Common myeloid progenitor, CD34-positive (primary cell): ENCODE measurements at regions not wholly inside any gene's neighbourhood (a gene's known extent, or its start where the extent isn't known, plus 50 kb on each side); places are given as distances from the start of the nearest gene placed in this dataset.

Experiments
- CTCF ChIA-PET: fragments of 350-600 bp; sonication (Branson Sonifier 250); formaldehyde crosslinking; loops from one replicate; lab custom pipeline; 2021; ENCODE audit warnings: antibody characterized with exemption; lab: Charles Lee
- POLR2A ChIA-PET: fragments of 350-600 bp; sonication (Branson Sonifier 250); formaldehyde crosslinking; loops from one replicate; lab custom pipeline; 2021; ENCODE audit warnings: antibody characterized with exemption; lab: Charles Lee
- DNase-seq, 3 donors: peaks; one replicate each; pipeline versions ENCODE4 v3.0.0 to v3.0.0-alpha.2; 2013
- H3K27ac ChIP-seq, 2 experiments: 1 replicate in 1 of 2; 2 replicates in 1 of 2; pipeline ENCODE4 v1.7.0; 2013; ENCODE audit warnings: inconsistent platforms in 2 of 2, low read length in 2 of 2, mild to moderate bottlenecking in 2 of 2, low read depth in 1 of 2, moderate library complexity in 1 of 2; ENCODE audit not compliant: severe bottlenecking in 2 of 2, insufficient read depth in 1 of 2, poor library complexity in 1 of 2
- H3K27me3 ChIP-seq, 5 experiments: replicated peaks in 2 of 5; 1 replicate in 3 of 5; 2 replicates in 2 of 5; pipeline versions ENCODE4 v1.6.1 to v1.7.0; 2013; ENCODE audit warnings: low read length in 4 of 5, mild to moderate bottlenecking in 2 of 5, moderate library complexity in 2 of 5, inconsistent platforms in 1 of 5; ENCODE audit not compliant: insufficient read depth in 5 of 5, control insufficient read depth in 4 of 5
- H3K36me3 ChIP-seq, 4 experiments: 1 replicate in 2 of 4; 2 replicates in 2 of 4; pipeline versions ENCODE4 v1.6.1 to v1.7.0; 2013; ENCODE audit warnings: low read length in 3 of 4, control low read depth in 1 of 4, mild to moderate bottlenecking in 1 of 4; ENCODE audit not compliant: control insufficient read depth in 4 of 4, insufficient read depth in 4 of 4
- H3K4me1 ChIP-seq, 4 experiments: 1 replicate in 3 of 4; 2 replicates in 1 of 4; pipeline versions ENCODE4 v1.6.1 to v1.7.1; 2013; ENCODE audit warnings: low read length in 3 of 4, mild to moderate bottlenecking in 3 of 4, control low read depth in 1 of 4, inconsistent platforms in 1 of 4, moderate library complexity in 1 of 4; ENCODE audit not compliant: control insufficient read depth in 4 of 4, insufficient read depth in 4 of 4; ENCODE audit errors: control extremely low read depth in 1 of 4
- H3K4me3 ChIP-seq, 7 experiments: 1 replicate in 4 of 7; 2 replicates in 3 of 7; pipeline versions ENCODE4 v1.5.1 to v1.7.0; 2013; ENCODE audit warnings: mild to moderate bottlenecking in 7 of 7, low read length in 6 of 7, moderate library complexity in 6 of 7, inconsistent platforms in 2 of 7, low read depth in 2 of 7, control low read depth in 1 of 7; ENCODE audit not compliant: insufficient read depth in 4 of 7, control insufficient read depth in 1 of 7; ENCODE audit errors: extremely low read depth in 1 of 7
- H3K9me3 ChIP-seq, 5 experiments: 1 replicate in 4 of 5; 2 replicates in 1 of 5; pipeline versions ENCODE4 v1.6.1 to v1.7.1; 2013; ENCODE audit warnings: low read length in 4 of 5, mild to moderate bottlenecking in 2 of 5, inconsistent platforms in 1 of 5, low read depth in 1 of 5, moderate library complexity in 1 of 5; ENCODE audit not compliant: control insufficient read depth in 4 of 5, insufficient read depth in 2 of 5; ENCODE audit errors: control extremely low read depth in 1 of 5
- WGBS: methylation state at CpG from one replicate; pipeline ENCODE4 v1.1.5; 2013; ENCODE audit not compliant: insufficient coverage; 5-methylcytosine and 5-hydroxymethylcytosine counted together

- ChIA-PET POLR2A (no interaction called here), CTCF (no interaction called here)
- Histone ChIP-seq H3K4me3 (no peak overlapping the region), H3K36me3 (no peaks in the 10 kb centered on the region), H3K4me1 (peaks cover 0 to 11% (median 4%) of the 10 kb centered on the region in 4 experiments), H3K27me3 (no peaks in the 10 kb centered on the region), H3K9me3 (no peaks in the 10 kb centered on the region), H3K27ac (no peak overlapping the region)
- DNase-seq, result no peak
- WGBS, result 100% methylated on average over 5 of the region's 8 CpGs
Measured at GRCh38 chr13:103866048-103866447, 799.8 kb upstream of the SLC10A2 start.

- Histone ChIP-seq H3K9me3 (no peaks in the 10 kb centered on the region), H3K36me3 (no peaks in the 10 kb centered on the region), H3K4me3 (no peak overlapping the region), H3K4me1 (peaks cover 6 to 30% (median 14%) of the 10 kb centered on the region in 4 experiments), H3K27ac (no peak overlapping the region), H3K27me3 (no peaks in the 10 kb centered on the region)
- CTCF ChIA-PET, result no interaction called here
- POLR2A ChIA-PET, result no interaction called here
- no peak for DNase-seq
- WGBS, result 98% methylated on average over 4 of the region's 4 CpGs
Measured at GRCh38 chr13:103862525-103862924, 796.3 kb upstream of the SLC10A2 start.

GRCh38 chr13:103859952-103860351 lies 793.7 kb upstream of the SLC10A2 start:
- DNase-seq, result peak; percentile 83 to 97 (median 89)
- Histone ChIP-seq H3K36me3 (no peaks in the 10 kb centered on the region), H3K4me1 (peaks cover 6 to 30% (median 14%) of the 10 kb centered on the region in 4 experiments), H3K9me3 (no peaks in the 10 kb centered on the region), H3K4me3 (peak overlapping the region in 1 of 7 experiments; percentile 34), H3K27me3 (no peaks in the 10 kb centered on the region), H3K27ac (peak overlapping the region in 1 of 2 experiments; percentile 31)
- WGBS, result 0% methylated on average over 2 of the region's 3 CpGs
- ChIA-PET CTCF (no interaction called here), POLR2A (no interaction called here)

GRCh38 chr13:103852036-103852435 lies 785.8 kb upstream of the SLC10A2 start:
- POLR2A ChIA-PET, result no interaction called here
- Histone ChIP-seq H3K27ac (no peak overlapping the region), H3K36me3 (no peaks in the 10 kb centered on the region), H3K9me3 (no peaks in the 10 kb centered on the region), H3K4me3 (no peak overlapping the region), H3K4me1 (no peaks in the 10 kb centered on the region), H3K27me3 (no peaks in the 10 kb centered on the region)
- no peak for DNase-seq
- CTCF ChIA-PET, result no interaction called here
- 99% methylated on average over 5 of the region's 5 CpGs for WGBS

GRCh38 chr13:103844471-103844870 lies 778.3 kb upstream of the SLC10A2 start:
- Histone ChIP-seq H3K27ac (no peak overlapping the region), H3K4me3 (no peak overlapping the region), H3K4me1 (peaks cover 0 to 3% (median 0%) of the 10 kb centered on the region in 4 experiments), H3K9me3 (no peaks in the 10 kb centered on the region), H3K27me3 (no peaks in the 10 kb centered on the region), H3K36me3 (no peaks in the 10 kb centered on the region)
- DNase-seq, result peak; percentile 27 to 77 (median 56)
- ChIA-PET POLR2A (no interaction called here), CTCF (no interaction called here)
- 0% methylated on average over 1 of the region's 2 CpGs for WGBS

GRCh38 chr13:103839460-103839859 lies 773.2 kb upstream of the SLC10A2 start:
- Histone ChIP-seq H3K27me3 (no peaks in the 10 kb centered on the region), H3K27ac (no peak overlapping the region), H3K36me3 (no peaks in the 10 kb centered on the region), H3K4me1 (peaks cover 0 to 2% (median 0%) of the 10 kb centered on the region in 4 experiments), H3K9me3 (no peaks in the 10 kb centered on the region), H3K4me3 (no peak overlapping the region)
- 100% methylated on average over 3 of the region's 3 CpGs for WGBS
- POLR2A ChIA-PET, result no interaction called here
- CTCF ChIA-PET, result no interaction called here
- no peak for DNase-seq

GRCh38 chr13:103835052-103835451 lies 768.8 kb upstream of the SLC10A2 start:
- POLR2A ChIA-PET, result no interaction called here

More at GRCh38 chr13:103835052-103835451, 768.8 kb upstream of the SLC10A2 start:
- Histone ChIP-seq H3K4me3 (no peak overlapping the region), H3K27ac (no peak overlapping the region), H3K9me3 (peaks cover 0 to 6% (median 4%) of the 10 kb centered on the region in 5 experiments), H3K4me1 (peaks cover 0 to 5% (median 1%) of the 10 kb centered on the region in 4 experiments), H3K36me3 (no peaks in the 10 kb centered on the region), H3K27me3 (no peaks in the 10 kb centered on the region)
- CTCF ChIA-PET, result no interaction called here
- DNase-seq, result no peak
- WGBS, result no CpG with 5 or more reads among the region's 3 CpGs
